Stimulated activated CD4-positive, alpha-beta T cell treated with anti-CD3 and anti-CD28 coated beads, Interleukin-4, amount 100 ng/mL, for 24 hours (primary cell): ENCODE measurements at regions not wholly inside any gene's neighbourhood (a gene's known extent, or its start where the extent isn't known, plus 50 kb on each side); places are given as distances from the start of the nearest gene placed in this dataset.
A peak's percentile ranks its signal among the peaks of the same experiment; 100 is the strongest.

Experiments
- DNase-seq: peaks from one replicate; pipeline ENCODE4 v3.0.0-alpha.2; 2020

- peak; percentile 64 for DNase-seq
Observed at GRCh38 chr6:166106076-166106686, 61.5 kb downstream of the TBXT start.

GRCh38 chr6:166105341-166106075 is 62.1 kb downstream of the TBXT start:
- no peak for DNase-seq

GRCh38 chr6:166104872-166105271 is 62.8 kb downstream of the TBXT start:
- no peak for DNase-seq

- no peak for DNase-seq
Observed at GRCh38 chr6:166104107-166104506, 63.5 kb downstream of the TBXT start.

- no peak for DNase-seq
Observed at GRCh38 chr6:166101819-166102419, 65.7 kb downstream of the TBXT start.

- peak; percentile 62 for DNase-seq
Observed at GRCh38 chr6:166097914-166098522, 69.6 kb downstream of the TBXT start.

GRCh38 chr6:166087852-166088251 is 79.8 kb downstream of the TBXT start:
- no peak for DNase-seq

GRCh38 chr6:166087246-166087645 is 80.4 kb downstream of the TBXT start:
- no peak for DNase-seq

- DNase-seq, result no peak
Observed at GRCh38 chr6:166085500-166085899, 82.2 kb downstream of the TBXT start.

- DNase-seq, result no peak
Observed at GRCh38 chr6:166084951-166085350, 82.7 kb downstream of the TBXT start.

GRCh38 chr6:166079841-166080240 is 87.8 kb downstream of the TBXT start:
- DNase-seq, result no peak

GRCh38 chr6:166078294-166078693 is 89.4 kb downstream of the TBXT start:
- DNase-seq, result no peak

GRCh38 chr6:166076625-166077024 is 91.0 kb downstream of the TBXT start:
- DNase-seq, result no peak

GRCh38 chr6:166075925-166076324 is 91.7 kb downstream of the TBXT start:
- no peak for DNase-seq

- DNase-seq, result no peak
Observed at GRCh38 chr6:166075186-166075585, 92.5 kb downstream of the TBXT start.

- no peak for DNase-seq
Observed at GRCh38 chr6:166073082-166073481, 94.6 kb downstream of the TBXT start.

- no peak for DNase-seq
Observed at GRCh38 chr6:166068768-166069167, 98.9 kb downstream of the TBXT start.

GRCh38 chr6:166058064-166058739 is 109.4 kb downstream of the TBXT start:
- DNase-seq, result no peak

GRCh38 chr6:166057431-166057830 is 110.2 kb downstream of the TBXT start:
- DNase-seq, result no peak

- DNase-seq, result no peak
Observed at GRCh38 chr6:166056637-166057036, 111.0 kb downstream of the TBXT start.

- DNase-seq, result no peak
Observed at GRCh38 chr6:166055801-166056200, 111.8 kb downstream of the TBXT start.

- no peak for DNase-seq
Observed at GRCh38 chr6:166052837-166053236, 114.8 kb downstream of the TBXT start.

GRCh38 chr6:166050559-166050958 is 117.1 kb downstream of the TBXT start:
- no peak for DNase-seq
